GM21717 (cell line): ENCODE measurements at regions not wholly inside any gene's neighbourhood (a gene's known extent, or its start where the extent isn't known, plus 50 kb on each side); places are given as distances from the start of the nearest gene placed in this dataset.

Experiments
- ATAC-seq: cut with Tn5 transposase; IDR thresholded peaks from one replicate; pipeline ENCODE4 v1.9.1; 2021; ENCODE audit warnings: mild to moderate bottlenecking, moderate library complexity; ENCODE audit not compliant: unreplicated experiment

- ATAC-seq, result no peak
These were observed 55.5 kb upstream of the LDHB start for GRCh38 chr12:21713133-21713532.

- peak; percentile 92 for ATAC-seq
These were observed 53.5 kb upstream of the LDHB start for GRCh38 chr12:21710958-21711775.
